ENCODE measurements at regions not wholly inside any gene's neighbourhood (a gene's known extent, or its start where the extent isn't known, plus 50 kb on each side); places are given as distances from the start of the nearest gene placed in this dataset.
"Not testable (repeated sequence)": the region's sequence is repeated elsewhere in the genome, so short reads cannot be mapped to it uniquely, and the experiment has no call there.

DNA sequence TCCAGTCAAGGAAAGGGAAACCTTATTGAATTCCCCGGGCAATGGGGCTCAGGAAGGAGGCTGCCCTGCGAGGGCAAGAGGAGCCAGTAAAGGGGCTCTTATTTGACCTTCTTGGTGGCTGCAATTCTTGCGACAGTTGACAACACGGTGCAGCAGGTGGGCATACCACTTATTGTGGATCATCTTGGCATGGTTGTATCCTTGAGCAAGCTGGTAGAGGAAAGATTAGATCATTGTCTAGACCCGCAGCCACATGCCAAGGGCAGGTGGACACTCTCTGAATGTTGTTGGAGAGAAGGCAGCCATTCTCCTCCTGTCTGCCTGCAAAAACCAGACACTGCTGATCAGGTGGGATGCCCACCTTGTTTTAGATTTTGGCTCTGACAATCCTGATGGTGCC is 170.2 kb upstream of the CHST9 start:
- no peak for DNase-seq

DNA sequence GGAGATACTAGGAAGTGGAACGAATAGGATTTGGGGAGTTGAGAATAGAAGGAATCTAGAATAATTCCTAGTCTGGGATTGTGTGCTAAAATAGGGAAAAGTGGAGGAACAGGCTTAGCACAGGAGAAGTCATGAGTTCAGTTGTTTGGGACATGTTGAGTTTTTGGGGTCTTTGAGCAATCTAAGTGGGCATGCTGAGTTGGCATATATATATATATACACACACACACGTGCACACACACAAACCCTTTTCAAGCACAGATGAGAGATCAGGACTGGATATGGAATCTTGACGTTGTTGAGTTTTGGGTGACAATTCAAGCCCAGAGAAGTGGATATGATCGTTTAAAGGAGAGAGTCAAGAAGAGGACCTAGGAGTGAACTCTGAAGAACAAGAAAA is 168.2 kb upstream of the CHST9 start:
- no peak for DNase-seq

DNA sequence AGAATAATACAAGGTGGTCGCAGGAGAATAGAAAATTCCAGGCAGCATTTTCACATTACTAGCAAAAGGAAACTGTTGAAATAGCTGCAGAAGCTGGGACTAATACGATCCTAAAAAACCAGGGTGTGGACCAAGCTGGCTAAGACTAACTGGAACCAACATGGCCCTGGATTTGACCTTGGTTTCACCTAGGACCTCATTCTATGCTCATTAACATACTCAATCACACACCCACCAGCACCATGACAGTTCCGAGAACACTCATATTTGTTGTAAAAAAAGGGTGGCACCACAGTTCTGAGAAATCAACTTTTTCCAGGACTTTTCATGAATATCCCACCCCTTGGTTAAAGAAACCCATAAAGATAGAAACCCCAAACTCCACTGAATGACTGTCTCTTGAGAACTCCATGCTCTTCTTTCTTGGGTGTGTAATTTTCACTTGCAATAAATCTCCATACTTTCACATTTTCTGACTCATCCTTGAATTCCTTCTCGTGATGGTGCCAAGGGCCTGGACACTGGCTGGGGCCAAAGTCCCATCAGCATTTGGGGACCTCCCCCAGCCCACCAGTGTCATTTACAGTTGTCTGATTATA is 164.3 kb upstream of the CHST9 start:
- DNase-seq, result no peak

DNA sequence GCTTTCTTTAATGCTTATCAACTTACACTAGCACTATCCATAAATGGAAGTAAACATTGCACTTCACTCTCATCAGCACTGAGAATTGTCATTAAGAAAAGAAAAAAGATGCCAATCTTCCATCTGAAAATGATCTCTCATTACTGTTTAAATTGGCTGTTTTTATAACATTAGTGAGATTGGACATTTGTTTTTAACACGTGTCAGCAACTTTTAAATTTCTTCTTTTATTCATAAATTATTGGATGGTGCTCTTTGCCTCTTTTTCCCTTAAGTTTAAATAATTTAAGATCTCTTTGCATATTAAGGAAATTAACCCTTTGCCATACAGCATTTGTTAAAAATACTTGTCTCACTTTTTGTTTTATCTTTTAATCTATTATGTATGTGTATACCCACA is 146.5 kb upstream of the CHST9 start:
- DNase-seq, result no peak

DNA sequence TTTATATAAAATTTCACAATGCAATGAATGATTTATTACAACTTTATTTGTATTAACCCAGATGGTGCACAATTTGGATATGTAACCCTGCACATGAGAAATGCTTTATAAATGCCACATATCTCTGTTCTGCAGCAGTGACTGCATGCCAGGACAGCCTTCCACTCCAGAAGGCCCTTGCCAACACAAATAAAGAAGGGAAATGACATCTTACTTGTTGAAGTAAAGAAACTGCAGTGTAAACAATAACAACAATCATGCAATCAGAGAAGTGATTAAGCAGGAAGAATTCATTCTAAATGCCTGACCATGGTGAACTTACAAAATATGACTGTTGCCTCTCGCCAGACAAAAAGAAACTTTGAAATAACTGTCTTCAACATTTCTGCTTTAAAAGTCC is 129.9 kb upstream of the CHST9 start:
- DNase-seq, result no peak

DNA sequence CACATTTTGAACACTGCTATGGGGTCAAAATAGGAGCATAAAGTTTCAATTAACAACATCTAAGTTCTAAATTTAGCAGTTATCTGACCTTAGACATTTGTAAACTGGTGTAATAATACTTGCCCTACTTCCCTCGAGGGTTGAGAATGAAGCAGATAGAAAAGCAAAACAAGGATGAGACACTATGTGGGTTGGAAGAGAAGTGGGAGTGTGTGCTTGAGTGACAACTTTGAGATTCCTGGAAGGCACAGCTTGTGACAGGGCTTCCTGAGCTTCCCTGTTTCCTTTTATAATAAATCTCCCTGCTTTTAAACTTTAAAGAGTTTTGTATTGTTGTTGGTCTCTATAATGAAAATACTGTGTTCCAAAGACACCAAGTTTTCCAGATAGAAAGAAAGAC is 128.6 kb upstream of the CHST9 start:
- no peak for DNase-seq

DNA sequence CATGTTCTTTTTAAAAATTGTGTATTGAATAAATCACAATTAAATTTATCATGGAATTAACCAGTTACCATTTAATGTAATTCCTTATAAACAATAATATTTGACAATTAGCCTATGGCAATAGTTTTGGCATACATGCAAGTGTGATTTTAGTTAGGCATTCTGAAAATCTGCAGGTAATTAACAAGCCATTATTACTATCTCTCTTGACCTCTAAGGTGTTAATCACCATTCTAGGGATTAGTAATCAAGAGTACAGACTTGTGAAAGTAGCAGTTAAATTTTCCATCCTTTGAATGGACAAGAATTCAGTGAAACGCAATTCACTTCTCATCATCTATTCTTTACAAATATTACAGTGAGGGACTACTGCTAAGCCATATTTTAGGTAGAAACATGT is 127.7 kb upstream of the CHST9 start:
- DNase-seq, result no peak

DNA sequence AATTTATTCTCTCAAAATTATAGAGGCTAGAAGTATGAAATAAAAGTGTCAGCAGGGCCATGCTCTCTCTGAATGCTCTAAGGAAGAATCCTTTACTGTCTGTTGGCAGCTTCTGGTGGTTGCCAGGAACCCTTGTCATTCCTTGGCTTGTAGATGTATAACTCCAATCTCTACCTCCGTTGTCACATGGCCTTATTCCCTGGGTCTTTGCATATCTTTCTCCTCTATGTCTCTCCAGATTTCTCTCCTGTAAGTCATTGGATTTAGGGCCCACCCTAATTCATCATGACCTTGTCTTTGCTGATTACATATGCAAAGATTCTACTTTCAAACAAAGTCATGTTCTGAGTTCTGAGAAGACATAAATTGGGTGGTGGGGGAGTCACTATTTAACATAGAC is 127.0 kb upstream of the CHST9 start:
- DNase-seq, result no peak

DNA sequence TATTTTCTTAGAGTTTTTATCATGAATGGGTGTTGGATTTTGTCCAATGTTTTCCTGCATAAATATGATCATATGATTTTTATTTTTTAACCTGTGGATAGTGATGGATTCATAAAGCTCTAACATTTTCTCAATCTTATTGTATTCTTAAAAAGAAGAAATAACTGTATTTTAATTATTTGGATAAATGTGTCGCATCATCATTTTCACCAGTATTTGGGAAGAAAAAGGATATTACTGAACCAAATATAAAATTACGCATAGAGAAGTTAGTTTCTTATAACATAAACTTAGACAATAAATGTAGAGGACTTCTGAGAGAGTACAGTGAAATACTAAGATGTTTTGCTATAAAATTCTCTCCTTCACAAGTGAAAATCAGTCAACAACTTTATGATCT is 126.0 kb upstream of the CHST9 start:
- no peak for DNase-seq

DNA sequence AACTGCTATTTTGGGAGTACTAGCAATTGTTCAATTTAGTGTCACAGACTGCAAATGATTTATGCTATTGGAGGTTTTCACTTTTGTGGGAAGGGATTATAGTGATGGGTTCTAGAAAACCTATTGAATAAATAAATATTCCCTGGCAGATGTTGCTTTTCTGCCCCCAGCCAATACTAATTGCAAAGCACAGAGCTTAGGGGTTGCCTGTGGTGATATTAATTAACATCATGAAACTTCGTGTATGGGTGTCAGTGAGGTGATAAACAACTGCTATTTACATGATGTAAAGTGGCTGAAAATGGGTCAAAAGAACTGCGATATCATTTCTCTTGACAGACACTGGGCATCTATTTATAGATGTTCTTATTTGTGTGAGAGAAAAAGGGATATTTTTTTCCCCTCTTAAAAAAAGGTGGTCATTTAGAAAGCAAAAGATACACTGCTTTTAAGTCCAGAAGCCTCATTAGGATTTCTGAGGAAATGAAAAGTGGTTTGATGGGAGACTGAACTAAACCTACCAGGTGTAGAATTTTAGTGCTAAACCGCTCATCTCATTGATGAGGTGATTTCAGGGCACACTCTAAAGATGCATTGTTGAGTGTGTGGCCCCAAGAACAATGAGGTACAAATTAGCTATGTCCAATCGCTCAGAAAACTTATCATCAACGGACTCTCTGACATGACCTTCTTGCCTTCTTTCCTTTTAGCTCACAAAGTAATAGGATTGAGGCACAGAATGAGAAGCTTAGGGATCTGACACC is 116.7 kb upstream of the CHST9 start:
- no peak for DNase-seq

DNA sequence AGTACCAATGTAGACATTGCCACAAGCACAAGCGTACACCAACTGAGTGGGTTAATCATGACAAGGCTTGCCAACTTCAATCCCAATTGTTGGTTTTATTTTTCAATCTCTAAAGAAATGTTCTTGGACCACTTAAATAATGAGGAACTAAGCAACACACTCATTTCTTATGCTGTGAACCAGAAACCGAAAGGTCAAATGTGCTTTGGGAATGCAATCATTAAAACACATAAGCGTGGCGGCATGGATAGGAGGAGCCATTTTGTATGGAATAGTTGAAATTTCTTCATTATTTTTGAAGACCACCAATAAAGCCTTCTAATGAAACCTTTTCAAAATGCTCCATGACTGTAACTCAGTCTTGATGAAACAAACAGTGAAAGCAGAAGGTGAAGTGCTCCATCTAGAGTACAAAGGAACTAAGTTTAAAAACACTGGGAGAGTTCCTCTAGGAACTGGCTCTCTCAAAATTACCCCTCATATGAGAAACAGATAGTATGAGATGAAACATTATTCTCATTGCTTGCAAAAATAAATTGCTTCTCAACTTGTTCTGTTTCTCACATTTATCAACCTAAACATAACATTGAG is 113.2 kb upstream of the CHST9 start:
- no peak for DNase-seq

DNA sequence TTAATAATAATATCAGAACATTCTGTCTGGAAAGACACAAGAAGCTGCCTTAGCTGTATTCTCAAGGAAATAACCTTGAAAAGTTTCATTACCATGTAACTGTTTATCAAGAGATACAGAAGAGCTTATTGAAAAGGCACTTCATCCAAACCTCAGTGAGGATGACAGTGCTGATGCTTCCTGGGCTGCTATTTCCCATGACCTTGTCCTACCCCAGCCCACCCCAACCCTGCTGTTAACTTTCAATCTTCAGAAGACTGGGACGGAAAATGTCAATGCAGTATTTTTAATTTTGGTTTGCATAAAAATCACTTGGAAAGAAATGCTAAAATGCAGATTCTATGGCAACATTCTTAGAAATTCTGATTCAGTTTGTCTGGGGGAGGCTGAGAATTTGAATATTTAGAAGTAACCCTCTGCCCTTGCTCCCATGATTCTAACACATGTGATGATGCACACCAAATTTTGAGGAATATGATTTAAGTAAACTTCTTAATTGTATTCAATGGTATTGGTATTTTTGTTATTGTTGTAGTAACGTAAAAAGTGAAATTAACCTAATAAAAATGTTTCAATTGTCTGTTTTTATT is 101.0 kb upstream of the CHST9 start:
- not testable (repeated sequence) for DNase-seq

DNA sequence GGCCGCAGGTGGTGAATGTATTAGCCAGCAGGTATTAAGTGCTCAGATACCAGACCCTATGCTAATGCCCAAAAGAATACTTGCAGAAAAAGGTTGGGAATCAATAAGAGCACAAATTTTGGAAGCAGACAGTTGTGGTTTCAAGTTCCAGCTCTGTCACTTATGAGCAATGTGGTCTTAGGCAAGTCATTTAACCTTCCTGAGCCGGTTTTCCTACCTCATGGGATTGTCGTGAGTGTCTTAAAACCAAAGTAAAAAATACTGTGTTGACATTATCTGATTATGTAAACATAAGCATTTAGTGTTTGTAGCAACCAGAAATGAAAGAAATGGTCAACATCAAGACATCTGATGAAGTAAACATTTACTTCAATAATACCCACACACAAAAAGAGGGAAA is 93.0 kb upstream of the CHST9 start:
- no peak for DNase-seq

DNA sequence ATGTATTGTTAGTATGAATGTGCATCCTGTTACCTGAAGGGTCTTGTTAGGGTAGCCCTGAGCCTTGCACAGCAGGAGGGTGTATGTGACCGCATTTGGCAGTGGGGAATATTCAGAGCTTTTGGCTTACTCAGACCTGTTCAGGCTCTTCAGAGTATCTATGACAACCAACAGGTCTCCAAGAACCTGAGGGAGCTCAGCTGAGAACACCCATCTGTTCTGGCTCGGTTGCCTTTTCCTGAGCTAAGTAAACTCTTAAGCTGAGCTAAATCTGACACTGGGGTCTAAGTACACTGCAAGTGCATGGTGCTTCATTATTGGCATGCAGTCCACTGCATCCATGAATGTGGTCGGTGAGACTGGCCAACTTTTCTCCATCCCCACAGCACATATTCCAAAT is 92.4 kb upstream of the CHST9 start:
- no peak for DNase-seq

DNA sequence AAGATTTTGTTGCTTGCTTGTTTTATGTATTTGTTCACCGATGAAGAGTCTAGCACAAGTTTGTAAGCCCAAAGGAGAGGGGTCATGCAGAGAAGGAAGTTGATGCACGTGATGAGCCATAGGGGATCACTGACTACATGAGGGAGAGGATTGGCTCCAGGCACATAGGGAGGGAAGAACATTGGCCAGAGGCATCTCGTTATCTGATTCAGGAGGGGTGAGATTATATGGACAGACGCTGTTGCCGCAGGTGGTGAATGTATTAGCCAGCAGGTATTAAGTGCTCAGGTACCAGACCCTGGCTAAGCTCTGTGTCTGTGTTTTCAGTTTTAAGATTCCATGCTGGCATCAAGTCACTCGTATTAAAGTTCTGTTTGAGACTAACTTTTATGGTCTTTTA is 91.8 kb upstream of the CHST9 start:
- no peak for DNase-seq

DNA sequence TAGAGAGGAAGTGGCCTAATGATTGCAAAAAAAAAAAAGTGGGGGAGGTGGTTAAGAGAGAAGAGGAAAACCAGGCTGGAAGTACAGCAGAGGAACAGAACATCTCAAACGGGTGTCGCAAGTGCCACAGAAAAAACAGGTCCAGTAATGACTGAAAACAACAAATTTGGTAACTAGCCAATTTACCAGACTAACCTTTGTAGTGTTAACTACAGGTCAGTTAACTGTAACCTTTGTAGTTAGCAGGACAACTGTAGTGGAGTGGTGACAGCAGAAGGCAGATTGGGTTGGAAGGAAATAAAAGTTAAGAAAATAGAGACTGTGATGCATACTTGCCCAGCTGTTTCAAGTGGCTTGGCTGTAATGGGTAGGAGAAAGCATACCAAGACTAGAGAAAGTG is 91.4 kb upstream of the CHST9 start:
- DNase-seq, result no peak

DNA sequence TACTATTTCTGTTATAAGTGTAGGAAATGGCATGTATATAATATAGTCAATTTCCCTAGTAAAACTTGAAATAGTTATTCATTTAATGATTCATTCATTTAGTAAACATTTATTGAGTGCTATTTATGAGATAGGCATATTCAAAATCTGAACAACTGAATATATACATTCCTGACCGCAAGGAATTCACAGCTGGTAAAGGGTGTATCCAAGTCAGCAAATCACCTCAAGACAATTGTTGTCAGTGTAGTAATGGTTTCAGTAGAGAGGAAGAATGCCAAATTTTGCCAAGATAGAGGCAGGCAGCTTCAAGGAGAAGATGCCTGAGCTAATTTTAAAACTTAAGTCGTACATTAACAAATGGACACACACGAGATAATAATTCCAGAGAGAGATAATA is 89.8 kb upstream of the CHST9 start:
- DNase-seq, result no peak

DNA sequence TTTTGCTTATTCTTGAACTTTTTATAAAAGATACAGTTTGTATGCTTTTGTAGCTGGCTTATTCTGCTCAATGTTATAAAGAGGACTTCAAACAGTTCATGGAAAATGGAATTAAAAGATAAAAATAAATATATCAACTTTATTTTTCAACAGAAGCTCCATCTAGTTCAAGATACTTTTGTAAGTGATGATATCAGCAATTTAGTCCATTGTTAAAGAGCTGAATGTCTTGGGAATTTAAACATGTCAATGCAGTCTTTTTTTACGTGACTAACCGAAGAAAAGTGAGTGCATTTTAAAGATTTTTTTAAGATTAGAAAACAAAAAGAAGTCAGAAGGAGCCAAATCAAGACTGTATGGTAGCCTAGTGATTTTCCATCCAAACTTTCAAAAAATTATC is 85.4 kb upstream of the CHST9 start:
- DNase-seq, result no peak

DNA sequence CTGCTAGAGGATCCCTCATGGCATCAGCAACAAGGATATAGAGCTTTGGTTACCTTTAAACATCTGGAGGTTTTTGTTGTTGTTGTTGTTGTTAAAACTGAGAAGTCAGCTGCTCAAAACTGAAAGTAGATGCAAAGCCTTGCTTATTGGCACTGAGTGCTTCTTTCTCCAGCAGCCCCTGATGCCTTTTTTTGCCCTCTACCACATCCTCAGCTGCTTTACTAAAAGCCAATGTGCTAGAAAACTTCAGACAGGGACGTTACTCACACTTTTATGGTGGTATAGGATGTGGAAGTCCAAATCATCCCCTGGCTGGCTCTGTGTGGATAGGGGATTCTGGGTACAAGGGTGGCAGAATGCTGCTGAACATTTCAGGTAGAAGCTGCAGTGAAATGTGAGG is 78.3 kb upstream of the CHST9 start:
- no peak for DNase-seq

DNA sequence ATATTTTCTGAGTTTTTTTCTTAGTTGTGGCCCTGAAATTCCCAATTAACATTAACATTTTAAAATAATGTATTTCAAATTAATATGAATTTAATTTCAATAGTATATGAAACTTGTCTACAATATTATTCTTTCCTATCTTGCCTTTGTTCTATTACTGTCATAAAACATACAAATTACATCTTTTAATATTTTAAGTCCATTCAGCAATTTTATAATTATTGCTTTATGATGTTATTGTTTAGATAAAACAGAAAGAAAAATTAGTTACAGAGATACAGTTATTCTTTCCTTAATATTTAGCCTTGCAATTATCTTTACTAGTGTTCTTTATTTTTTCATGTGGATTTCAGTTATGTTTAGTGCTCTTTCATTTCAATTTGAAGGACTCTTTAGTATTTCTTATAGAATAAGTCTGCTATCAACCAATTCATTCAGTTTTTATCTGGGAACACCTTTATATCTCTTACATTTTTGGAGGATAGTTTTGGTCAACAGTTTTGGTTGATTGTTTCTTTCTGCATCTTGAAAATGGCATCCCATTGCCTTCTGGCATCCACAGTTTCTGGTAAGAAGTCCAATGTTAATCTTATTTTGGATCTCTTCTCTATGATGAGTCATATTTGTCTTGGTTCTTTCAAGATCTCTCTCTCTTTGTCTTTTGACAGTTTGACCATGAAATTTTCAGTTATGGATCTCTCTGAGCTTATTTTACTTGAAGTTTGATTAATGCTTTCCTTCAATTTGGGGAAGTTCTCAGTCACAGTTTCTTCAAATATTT is 76.9 kb upstream of the CHST9 start:
- DNase-seq, result no peak

DNA sequence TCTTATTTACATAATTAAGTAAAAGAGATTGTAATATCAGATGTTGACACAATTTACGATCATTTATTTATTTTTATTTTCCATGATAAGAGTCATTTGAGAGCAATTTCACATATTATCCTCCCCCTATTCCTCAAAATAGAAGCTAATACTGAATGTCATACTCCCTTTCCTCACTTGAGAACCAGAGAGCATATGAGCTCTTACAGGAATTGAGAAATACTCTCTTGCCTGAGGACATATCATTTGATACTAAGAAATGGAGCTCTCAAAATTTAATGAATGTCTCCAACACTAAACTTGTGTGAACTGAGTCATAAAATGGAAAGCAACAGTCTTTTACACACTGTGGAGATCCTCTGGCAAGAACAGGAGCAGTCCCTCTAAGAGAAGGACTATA is 68.5 kb upstream of the CHST9 start:
- no peak for DNase-seq

DNA sequence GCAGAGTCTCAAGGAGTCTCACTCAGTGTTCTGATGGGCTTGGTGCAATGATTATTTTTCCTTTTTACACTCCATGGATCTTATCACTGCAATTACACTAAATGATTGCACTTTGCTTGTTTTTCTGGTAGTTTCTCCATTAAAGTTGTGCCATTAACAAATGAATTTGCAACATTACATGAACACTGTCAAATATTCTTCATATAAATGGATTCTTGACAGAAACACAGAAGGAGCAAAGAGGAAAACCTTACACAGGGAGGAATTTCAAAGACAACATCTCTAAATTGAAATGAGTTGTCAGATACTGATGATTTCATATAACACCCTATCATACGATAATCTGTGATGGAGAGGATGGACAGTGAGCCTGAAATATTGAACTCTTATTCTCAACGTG is 65.4 kb upstream of the CHST9 start:
- DNase-seq, result no peak

DNA sequence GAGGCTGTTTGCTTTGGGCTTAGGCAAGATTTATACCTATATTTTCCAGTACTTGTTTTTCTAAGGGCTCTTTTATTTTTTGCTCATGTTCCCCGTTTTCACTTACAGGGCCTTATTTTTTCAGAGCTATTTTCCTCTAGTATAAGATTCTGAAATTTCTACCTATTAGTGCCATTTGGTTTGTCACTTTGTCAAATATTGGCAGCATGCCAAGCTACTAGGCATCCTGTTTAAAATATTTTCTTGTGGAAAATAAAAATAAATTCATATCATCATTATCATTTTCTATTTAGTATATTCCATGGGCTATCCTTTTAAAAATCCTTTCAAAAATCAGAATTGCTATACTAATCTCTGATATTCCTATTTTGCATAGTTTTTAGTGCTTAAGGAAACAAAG is 64.8 kb upstream of the CHST9 start:
- DNase-seq, result no peak

DNA sequence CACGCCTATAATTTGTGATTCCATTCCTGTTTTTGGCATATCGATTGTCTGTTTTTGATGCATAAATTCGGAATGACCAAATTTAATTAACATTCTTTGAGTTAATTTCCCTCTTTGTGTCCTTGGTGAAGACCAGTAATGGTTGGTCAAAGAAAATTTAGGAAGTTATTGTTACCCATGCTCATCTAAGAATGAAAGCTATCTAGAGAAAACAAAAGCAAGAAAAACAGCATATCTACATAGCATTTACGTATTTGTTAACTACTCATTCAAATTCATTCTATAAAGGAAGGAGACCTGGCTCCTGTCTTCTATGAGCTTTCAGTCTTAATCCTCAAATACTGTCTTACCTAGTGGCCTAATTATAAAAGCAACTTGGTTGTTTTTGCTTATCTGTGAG is 59.2 kb upstream of the CHST9 start:
- DNase-seq, result no peak
